Neutrophil (primary cell): ENCODE measurements at regions not wholly inside any gene's neighbourhood (a gene's known extent, or its start where the extent isn't known, plus 50 kb on each side); places are given as distances from the start of the nearest gene placed in this dataset.

Source experiments
- H3K27ac ChIP-seq: fragments of 200-600 bp; sonication (generic); 2 replicates; pipeline ENCODE4 v1.5.1; 2016; ENCODE audit warnings: mild to moderate bottlenecking, moderate library complexity
- H3K27me3 ChIP-seq: fragments of 200-600 bp; sonication (generic); 2 replicates; pipeline ENCODE4 v1.6.0; 2016; ENCODE audit warnings: mild to moderate bottlenecking
- H3K36me3 ChIP-seq: fragments of 200-600 bp; sonication (generic); 2 replicates; pipeline ENCODE4 v1.5.1; 2017
- H3K4me1 ChIP-seq, 2 experiments: fragments of 200-600 bp in 1 of 2; sonication (generic) in 1 of 2; 1 replicate in 1 of 2; 2 replicates in 1 of 2; pipeline versions ENCODE4 v1.5.1 to v1.6.1; 2013 to 2016; ENCODE audit warnings: low read depth in 1 of 2, low read length in 1 of 2, mild to moderate bottlenecking in 1 of 2, moderate library complexity in 1 of 2; ENCODE audit not compliant: control insufficient read depth in 1 of 2, insufficient read depth in 1 of 2
- H3K4me3 ChIP-seq, 2 experiments: fragments of 200-600 bp in 1 of 2; sonication (generic) in 1 of 2; 1 replicate in 1 of 2; 2 replicates in 1 of 2; pipeline ENCODE4 v1.5.1; 2013 to 2016; ENCODE audit warnings: low read depth in 1 of 2, low read length in 1 of 2, mild to moderate bottlenecking in 1 of 2, moderate library complexity in 1 of 2
- H3K9me3 ChIP-seq: fragments of 200-600 bp; sonication (generic); 2 replicates; pipeline ENCODE4 v1.5.1; 2016
- CTCF ChIP-seq: fragments of 200-600 bp; sonication (generic); IDR thresholded peaks from 2 replicates; pipeline ENCODE4 v1.5.1; 2016; ENCODE audit warnings: antibody characterized with exemption

GRCh38 chr5:2475902-2476301, 275.6 kb downstream of the IRX2 start:
- no peak overlapping the region for H3K4me3 ChIP-seq

GRCh38 chr5:2472670-2473069, 278.8 kb downstream of the IRX2 start:
- Histone ChIP-seq H3K27ac (no peak overlapping the region), H3K4me1 (no peaks in the 10 kb centered on the region), H3K9me3 (no peaks in the 10 kb centered on the region), H3K4me3 (no peak overlapping the region), H3K36me3 (no peaks in the 10 kb centered on the region), H3K27me3 (no peaks in the 10 kb centered on the region)
- no peak for TF ChIP-seq CTCF

More at GRCh38 chr5:2475902-2476301, 275.6 kb downstream of the IRX2 start:
- no peaks in the 10 kb centered on the region for H3K27me3 ChIP-seq
- no peaks in the 10 kb centered on the region for H3K4me1 ChIP-seq
- no peaks in the 10 kb centered on the region for H3K9me3 ChIP-seq
- no peak overlapping the region for H3K27ac ChIP-seq
- H3K36me3 ChIP-seq, result no peaks in the 10 kb centered on the region
- no peak for TF ChIP-seq CTCF

GRCh38 chr5:2471152-2471879, 280.2 kb downstream of the IRX2 start:
- TF ChIP-seq CTCF, result no peak
- no peaks in the 10 kb centered on the region for H3K36me3 ChIP-seq

GRCh38 chr5:2466966-2467365, 284.5 kb downstream of the IRX2 start:
- no peaks in the 10 kb centered on the region for H3K27me3 ChIP-seq
- no peaks in the 10 kb centered on the region for H3K36me3 ChIP-seq

More at GRCh38 chr5:2471152-2471879, 280.2 kb downstream of the IRX2 start:
- H3K9me3 ChIP-seq, result no peaks in the 10 kb centered on the region
- no peaks in the 10 kb centered on the region for H3K27me3 ChIP-seq
- no peak overlapping the region for H3K4me3 ChIP-seq
- H3K27ac ChIP-seq, result no peak overlapping the region
- no peaks in the 10 kb centered on the region for H3K4me1 ChIP-seq

GRCh38 chr5:2465383-2465782, 286.1 kb downstream of the IRX2 start:
- Histone ChIP-seq H3K27me3 (no peaks in the 10 kb centered on the region), H3K27ac (no peak overlapping the region), H3K36me3 (no peaks in the 10 kb centered on the region), H3K9me3 (no peaks in the 10 kb centered on the region), H3K4me1 (no peaks in the 10 kb centered on the region), H3K4me3 (no peak overlapping the region)
- TF ChIP-seq CTCF, result no peak

More at GRCh38 chr5:2466966-2467365, 284.5 kb downstream of the IRX2 start:
- no peak overlapping the region for H3K4me3 ChIP-seq
- H3K27ac ChIP-seq, result no peak overlapping the region
- H3K9me3 ChIP-seq, result no peaks in the 10 kb centered on the region
- no peak for TF ChIP-seq CTCF
- H3K4me1 ChIP-seq, result no peaks in the 10 kb centered on the region
